Body of pancreas (tissue), 4 donors: ENCODE measurements at regions not wholly inside any gene's neighbourhood (a gene's known extent, or its start where the extent isn't known, plus 50 kb on each side); places are given as distances from the start of the nearest gene placed in this dataset.

Experiments used
- ATAC-seq: fragments of 150-250 bp; one replicate; pipeline ENCODE4 v1.9.1; 2016
- DNase-seq, 4 donors: peaks; one replicate each; pipeline ENCODE4 v3.0.0-alpha.2; 2019
- H3K27ac ChIP-seq, 4 donors: fragments of 200-600 bp; sonication (generic); 1 replicate in 3 of 4; 2 replicates in 1 of 4; pipeline versions ENCODE4 v1.5.1 to v1.6.1; 2016 to 2019; ENCODE audit warnings: mild to moderate bottlenecking in 1 of 4, mixed read lengths in 1 of 4, moderate library complexity in 1 of 4
- H3K27me3 ChIP-seq, 2 donors: fragments of 200-600 bp; sonication (generic); one replicate each; pipeline ENCODE4 v1.6.0; 2016; ENCODE audit warnings: mild to moderate bottlenecking in 1 of 2
- H3K36me3 ChIP-seq, 2 donors: fragments of 200-600 bp; sonication (generic); replicated peaks in 1 of 2; 2 replicates each; pipeline ENCODE4 v1.5.1; 2016; ENCODE audit warnings: low read depth in 2 of 2; ENCODE audit not compliant: insufficient read depth in 1 of 2
- H3K4me1 ChIP-seq: fragments of 200-600 bp; sonication (generic); one replicate; pipeline ENCODE4 v1.6.0; 2016
- H3K4me3 ChIP-seq, 2 donors: fragments of 200-600 bp; sonication (generic); 1 replicate in 1 of 2; 2 replicates in 1 of 2; pipeline ENCODE4 v1.5.1; 2016 to 2019
- H3K9me3 ChIP-seq, 3 donors: fragments of 200-600 bp; sonication (generic); 1 replicate in 2 of 3; 2 replicates in 1 of 3; pipeline ENCODE4 v1.5.1; 2016
- POLR2A ChIP-seq, 3 donors: fragments of 450-650 bp; IDR thresholded peaks; one replicate each; pipeline ENCODE4 v1.6.1; 2016; ENCODE audit warnings: antibody characterized with exemption in 3 of 3, mild to moderate bottlenecking in 2 of 3
- WGBS, 2 donors: methylation state at CpG; one replicate each; pipeline ENCODE4 v1.1.5; 2017; 5-methylcytosine and 5-hydroxymethylcytosine counted together
- intact Hi-C: fragments of 100-400 bp; cut with DNase I; formaldehyde crosslinking; loops from one replicate; pipeline ENCODE4 v1.15.1; 2023
- TF ChIP-seq, protein P1 (sequence below), 7 experiments: fragments of 450-650 bp in 4 of 7; fragments of 200-600 bp in 3 of 7; sonication (generic) in 3 of 7; IDR thresholded peaks; one replicate each; pipeline ENCODE4 v1.5.1; 2016 to 2019; ENCODE audit warnings: antibody characterized with exemption in 7 of 7

DNA sequence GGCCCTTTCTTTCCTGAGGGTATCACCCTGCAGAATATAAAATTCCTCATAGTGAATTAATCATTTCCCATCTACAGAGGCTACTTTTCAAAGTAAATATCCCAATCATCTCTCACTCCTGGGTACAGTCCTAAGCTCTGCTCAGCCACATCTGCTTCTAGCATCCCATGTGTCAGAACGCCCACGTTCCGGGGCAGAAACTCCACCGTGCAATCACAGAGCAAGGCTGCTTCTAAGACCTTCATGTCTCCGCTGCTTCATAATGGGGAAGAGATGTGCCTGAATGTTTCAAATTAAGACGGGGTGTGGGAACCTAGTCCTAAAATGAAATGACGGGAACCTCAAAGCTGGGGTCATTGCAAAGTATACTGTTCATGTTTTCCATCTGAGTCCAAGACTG is 208.8 kb upstream of the GMDS start:
- ATAC-seq (no peak), DNase-seq (no peak)
- TF ChIP-seq, protein P1, sequence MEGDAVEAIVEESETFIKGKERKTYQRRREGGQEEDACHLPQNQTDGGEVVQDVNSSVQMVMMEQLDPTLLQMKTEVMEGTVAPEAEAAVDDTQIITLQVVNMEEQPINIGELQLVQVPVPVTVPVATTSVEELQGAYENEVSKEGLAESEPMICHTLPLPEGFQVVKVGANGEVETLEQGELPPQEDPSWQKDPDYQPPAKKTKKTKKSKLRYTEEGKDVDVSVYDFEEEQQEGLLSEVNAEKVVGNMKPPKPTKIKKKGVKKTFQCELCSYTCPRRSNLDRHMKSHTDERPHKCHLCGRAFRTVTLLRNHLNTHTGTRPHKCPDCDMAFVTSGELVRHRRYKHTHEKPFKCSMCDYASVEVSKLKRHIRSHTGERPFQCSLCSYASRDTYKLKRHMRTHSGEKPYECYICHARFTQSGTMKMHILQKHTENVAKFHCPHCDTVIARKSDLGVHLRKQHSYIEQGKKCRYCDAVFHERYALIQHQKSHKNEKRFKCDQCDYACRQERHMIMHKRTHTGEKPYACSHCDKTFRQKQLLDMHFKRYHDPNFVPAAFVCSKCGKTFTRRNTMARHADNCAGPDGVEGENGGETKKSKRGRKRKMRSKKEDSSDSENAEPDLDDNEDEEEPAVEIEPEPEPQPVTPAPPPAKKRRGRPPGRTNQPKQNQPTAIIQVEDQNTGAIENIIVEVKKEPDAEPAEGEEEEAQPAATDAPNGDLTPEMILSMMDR (IDR thresholded peaks at IDR 0.05): no peak
- TF ChIP-seq POLR2A (IDR thresholded peaks at IDR 0.05): no peak
- Histone ChIP-seq H3K4me1 (no peaks in the 10 kb centered on the region), H3K27ac (no peak overlapping the region), H3K4me3 (no peak overlapping the region), H3K27me3 (no peaks in the 10 kb centered on the region), H3K36me3 (no peaks in the 10 kb centered on the region), H3K9me3 (no peaks in the 10 kb centered on the region)
- intact Hi-C loops: no loop called here
- WGBS, 2 donors: 93% methylated on average over 7 of the region's 7 CpGs

DNA sequence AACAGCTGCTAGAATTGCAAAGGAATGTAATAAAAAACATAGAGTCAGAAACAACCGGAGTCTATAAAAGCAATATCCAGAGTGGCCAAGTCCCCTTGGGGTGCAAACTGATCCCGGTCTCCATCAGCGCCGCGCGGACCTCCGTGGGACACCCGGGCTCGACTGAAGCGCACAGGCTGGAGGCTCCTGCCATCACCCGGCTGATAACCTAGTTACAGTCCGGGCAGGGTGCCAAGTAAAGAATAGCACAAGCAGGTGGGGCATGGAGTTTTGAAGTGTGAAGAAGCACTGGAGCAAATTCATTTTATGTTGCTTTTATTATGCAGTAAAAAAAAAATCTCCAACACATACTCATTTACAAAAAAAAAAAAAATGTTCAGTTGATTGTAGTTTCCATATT is 205.1 kb upstream of the GMDS start:
- Histone ChIP-seq H3K27ac (no peak overlapping the region), H3K27me3 (no peaks in the 10 kb centered on the region), H3K9me3 (no peaks in the 10 kb centered on the region), H3K36me3 (no peaks in the 10 kb centered on the region), H3K4me3 (no peak overlapping the region), H3K4me1 (no peaks in the 10 kb centered on the region)
- 34 to 51% methylated on average over 12 of the region's 12 CpGs for WGBS, 2 donors
- intact Hi-C loops: no loop called here
- DNase-seq (peak; percentile 40 to 72 (median 64)), ATAC-seq (no peak)
- TF ChIP-seq, protein P1 (IDR thresholded peaks at IDR 0.05): no peak
- no peak for TF ChIP-seq POLR2A (IDR thresholded peaks at IDR 0.05)

DNA sequence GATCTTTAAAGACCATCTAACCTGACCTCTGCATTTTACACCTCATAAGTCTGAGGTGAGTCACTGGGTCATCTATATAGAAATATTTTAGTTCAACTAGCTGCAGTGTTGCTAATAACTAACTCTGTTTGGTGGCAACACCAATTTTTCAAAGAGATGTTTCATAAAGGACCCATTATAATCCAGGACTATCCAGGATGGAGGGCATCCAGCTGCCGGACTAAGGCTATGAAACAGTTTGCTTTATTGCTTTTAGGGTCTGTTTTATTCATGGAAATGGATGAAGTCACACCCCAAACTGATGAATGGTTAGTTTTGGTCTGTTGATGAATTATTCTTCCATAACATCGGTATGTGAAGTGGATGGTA is 204.2 kb upstream of the GMDS start:
- Histone ChIP-seq H3K4me1 (no peaks in the 10 kb centered on the region), H3K27me3 (no peaks in the 10 kb centered on the region), H3K9me3 (no peaks in the 10 kb centered on the region), H3K36me3 (no peaks in the 10 kb centered on the region), H3K4me3 (no peak overlapping the region), H3K27ac (no peak overlapping the region)
- ATAC-seq (no peak), DNase-seq (no peak)
- 68 to 79% methylated on average over 2 of the region's 2 CpGs for WGBS, 2 donors
- TF ChIP-seq POLR2A (IDR thresholded peaks at IDR 0.05): no peak
- TF ChIP-seq, protein P1 (IDR thresholded peaks at IDR 0.05): no peak
- intact Hi-C loops: no loop called here

DNA sequence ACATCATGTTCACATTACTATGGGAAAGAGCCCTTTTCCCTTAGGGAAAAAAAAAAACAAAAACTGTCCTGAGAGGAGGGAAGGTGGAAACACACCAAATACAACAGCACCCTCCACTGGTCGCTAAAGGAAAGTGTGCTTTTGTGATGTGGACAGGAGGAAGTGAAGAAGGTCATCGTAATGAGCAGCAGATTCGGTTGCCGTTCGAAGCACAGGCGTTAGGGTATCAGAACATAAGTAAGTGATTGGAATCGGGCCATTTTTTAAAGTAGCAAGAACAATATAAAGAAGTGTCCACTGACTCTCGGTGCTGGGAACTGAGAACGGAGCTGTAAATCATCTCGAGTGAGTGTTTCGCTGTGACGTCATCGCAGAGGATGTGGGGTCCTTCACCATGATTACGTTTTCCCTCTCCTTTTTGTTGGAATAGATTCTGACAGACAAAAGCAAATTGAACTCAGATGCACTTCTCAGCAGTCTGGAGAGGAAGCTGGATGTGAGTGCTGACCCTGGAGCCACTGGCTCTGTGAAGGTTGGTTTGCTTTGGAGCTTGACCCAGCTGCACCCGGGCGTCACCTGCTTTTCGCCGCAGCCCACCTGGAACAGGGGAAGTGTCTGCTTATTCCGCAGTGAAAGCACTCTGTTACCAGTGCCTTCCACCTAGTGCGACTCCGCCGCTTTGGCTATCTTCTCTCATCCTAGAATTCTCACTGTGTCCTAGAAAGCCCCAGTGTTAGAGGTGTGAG is 203.6 kb upstream of the GMDS start:
- Histone ChIP-seq H3K9me3 (no peaks in the 10 kb centered on the region), H3K27ac (no peak overlapping the region), H3K4me1 (no peaks in the 10 kb centered on the region), H3K27me3 (no peaks in the 10 kb centered on the region), H3K36me3 (no peaks in the 10 kb centered on the region), H3K4me3 (no peak overlapping the region)
- DNase-seq (peak in 3 of 4 donors; percentile 25 to 44 (median 31)), ATAC-seq (no peak)
- 55 to 74% methylated on average over 19 to 22 of the region's 22 CpGs for WGBS, 2 donors
- intact Hi-C loops: no loop called here
- TF ChIP-seq POLR2A (IDR thresholded peaks at IDR 0.05): no peak
- TF ChIP-seq, protein P1 (IDR thresholded peaks at IDR 0.05): peak in 6 of 7 experiments; percentile 28 to 55 (median 36)

DNA sequence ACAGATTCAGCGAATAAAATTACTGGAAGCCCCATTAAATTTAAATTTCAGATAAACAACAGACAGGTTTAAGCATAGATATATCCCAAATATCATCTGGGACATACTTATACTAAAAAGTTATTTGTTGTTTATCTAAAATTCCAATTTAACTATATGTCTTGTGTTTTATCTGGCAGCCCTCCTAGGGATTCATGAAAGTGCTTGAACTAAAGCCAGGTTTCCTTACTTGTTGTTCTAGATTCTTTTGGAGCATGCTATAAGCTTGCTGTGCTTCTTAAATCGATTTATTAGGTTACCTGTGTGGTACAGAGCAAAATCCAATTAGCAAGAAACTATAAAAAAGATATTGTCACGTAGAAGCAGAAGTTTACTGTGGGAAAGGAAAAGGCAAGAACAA is 202.5 kb upstream of the GMDS start:
- H3K9me3 ChIP-seq: no peaks in the 10 kb centered on the region
- no peak for TF ChIP-seq POLR2A (IDR thresholded peaks at IDR 0.05)
- TF ChIP-seq, protein P1 (IDR thresholded peaks at IDR 0.05): no peak
- 86 to 87% methylated on average over 3 of the region's 3 CpGs for WGBS, 2 donors
- no peaks in the 10 kb centered on the region for H3K36me3 ChIP-seq
- no peak overlapping the region for H3K4me3 ChIP-seq
- no peaks in the 10 kb centered on the region for H3K27me3 ChIP-seq
- intact Hi-C loops: no loop called here
- no peaks in the 10 kb centered on the region for H3K4me1 ChIP-seq
- DNase-seq (no peak), ATAC-seq (no peak)
- no peak overlapping the region for H3K27ac ChIP-seq
